ENCODE measurements at regions not wholly inside any gene's neighbourhood (a gene's known extent, or its start where the extent isn't known, plus 50 kb on each side); places are given as distances from the start of the nearest gene placed in this dataset.

GRCh38 chr17:34076743-34077631, 178.1 kb upstream of the CCL2 start:
- TF ChIP-seq CTCF (IDR thresholded peaks at IDR 0.05; ENCODE audit: low read length), result no peak
- no peak for TF ChIP-seq EZH2 (IDR thresholded peaks at IDR 0.05; ENCODE audit: borderline replicate concordance, low read length)
